RPMI7951 (cell line): ENCODE measurements at regions not wholly inside any gene's neighbourhood (a gene's known extent, or its start where the extent isn't known, plus 50 kb on each side); places are given as distances from the start of the nearest gene placed in this dataset.
"Not testable (repeated sequence)": the region's sequence is repeated elsewhere in the genome, so short reads cannot be mapped to it uniquely, and the experiment has no call there.

Experiments used
- DNase-seq: peaks from one replicate; pipeline ENCODE4 v3.0.0-alpha.2; 2012; ENCODE audit warnings: low read depth

DNA sequence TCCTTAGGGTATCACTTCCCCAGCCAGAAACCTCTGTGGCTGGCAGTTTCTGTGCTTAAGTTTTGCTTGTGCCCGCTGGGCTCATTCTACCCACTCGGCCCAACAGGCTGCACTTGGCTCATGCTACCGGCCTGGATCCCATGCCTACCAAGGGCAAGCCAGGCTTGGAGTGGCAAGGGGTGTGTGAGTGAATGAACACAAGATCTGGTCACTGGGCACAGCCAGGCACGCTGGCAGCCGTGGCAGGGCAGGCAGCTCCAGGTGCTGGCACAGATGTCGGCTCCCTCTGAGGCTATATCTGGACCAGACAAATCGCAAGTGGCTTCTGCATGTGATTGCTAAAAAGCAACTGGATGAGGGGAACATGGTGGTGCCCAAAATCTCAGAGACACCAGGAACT is 740.5 kb upstream of the B3GALT2 start:
- no peak for DNase-seq

DNA sequence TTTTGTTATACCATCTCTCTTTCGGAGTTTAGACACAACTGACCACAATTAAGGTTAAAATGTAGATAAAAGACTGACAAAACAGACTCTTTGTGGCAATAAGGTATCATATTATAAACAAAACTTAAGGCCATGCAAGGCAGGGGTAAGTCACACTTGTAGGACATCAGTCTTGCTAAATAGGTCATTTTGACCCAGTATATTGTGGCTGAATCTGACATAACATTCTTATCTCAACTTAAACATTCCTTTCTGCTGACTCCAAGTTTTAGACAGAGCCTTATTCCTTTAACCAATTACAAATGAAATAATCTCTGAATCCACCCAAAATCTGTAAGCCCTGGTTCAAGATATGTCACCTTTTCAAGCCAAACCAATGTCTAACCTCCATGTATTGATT is 733.4 kb upstream of the B3GALT2 start:
- no peak for DNase-seq

DNA sequence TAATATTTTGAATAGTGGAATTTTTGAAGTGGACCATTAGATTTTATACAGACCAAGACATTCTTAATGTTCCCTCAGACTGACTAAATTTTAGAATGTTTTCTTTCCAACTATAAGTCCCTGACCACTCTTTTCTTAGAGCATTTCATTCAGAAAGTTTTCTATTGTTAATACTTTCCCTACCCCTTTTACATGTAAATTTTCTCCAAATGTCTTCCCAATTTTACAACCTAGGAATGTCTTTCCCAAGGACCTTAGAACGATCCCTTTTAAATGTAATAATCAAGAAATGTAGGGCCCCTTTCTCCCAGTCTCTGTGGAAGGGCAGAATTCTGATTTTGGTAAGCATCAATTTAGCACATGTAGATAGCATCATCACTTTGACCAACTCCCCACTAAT is 730.0 kb upstream of the B3GALT2 start:
- no peak for DNase-seq

DNA sequence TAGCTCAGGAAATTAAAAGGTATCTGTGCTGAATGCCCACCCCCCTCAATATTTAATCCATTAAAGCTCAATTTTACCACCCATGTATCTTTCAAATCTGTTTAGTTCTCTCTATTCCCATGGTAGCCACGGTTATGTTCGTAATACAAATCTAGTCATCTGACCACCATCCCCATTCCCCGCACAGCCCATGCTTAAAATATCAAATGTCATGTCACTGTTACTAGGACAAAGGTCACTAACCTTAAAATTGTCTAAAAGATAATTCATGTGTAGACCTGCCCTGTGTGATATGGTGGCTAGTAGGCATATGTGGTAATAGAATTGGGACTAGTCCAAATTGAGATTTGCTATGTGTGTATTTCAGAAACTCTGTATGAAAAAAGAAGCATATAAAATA is 728.5 kb upstream of the B3GALT2 start:
- DNase-seq: no peak

DNA sequence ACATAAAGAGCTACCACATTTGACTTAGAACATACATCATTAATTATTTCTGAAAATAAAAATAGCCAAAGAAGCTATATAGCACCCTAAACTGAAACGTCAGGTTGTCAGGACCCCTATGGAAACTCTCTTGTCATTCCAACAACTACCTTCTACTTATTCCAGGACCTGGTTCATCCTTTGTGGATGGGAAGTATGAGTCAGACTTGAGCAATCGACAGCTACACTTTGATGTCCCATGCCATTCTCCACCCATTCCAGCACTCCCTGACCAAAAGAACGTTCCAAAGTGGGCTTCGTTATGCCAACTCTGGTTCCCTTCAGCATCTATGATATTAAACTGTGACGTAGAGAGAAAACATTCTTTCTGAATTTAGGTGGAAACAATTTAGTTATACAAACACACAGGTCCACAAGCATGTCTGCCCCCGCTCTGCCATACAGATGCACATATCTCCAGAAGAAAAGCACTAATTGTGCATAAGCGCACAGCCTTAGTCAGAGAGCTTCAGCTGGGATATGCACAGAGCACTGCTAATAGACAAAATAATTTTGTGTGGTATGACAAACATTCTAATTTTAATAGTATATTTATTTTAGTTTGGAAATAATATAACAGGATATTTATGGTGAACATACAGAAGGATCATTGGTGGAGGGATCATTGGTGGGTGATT is 723.1 kb upstream of the B3GALT2 start:
- no peak for DNase-seq

DNA sequence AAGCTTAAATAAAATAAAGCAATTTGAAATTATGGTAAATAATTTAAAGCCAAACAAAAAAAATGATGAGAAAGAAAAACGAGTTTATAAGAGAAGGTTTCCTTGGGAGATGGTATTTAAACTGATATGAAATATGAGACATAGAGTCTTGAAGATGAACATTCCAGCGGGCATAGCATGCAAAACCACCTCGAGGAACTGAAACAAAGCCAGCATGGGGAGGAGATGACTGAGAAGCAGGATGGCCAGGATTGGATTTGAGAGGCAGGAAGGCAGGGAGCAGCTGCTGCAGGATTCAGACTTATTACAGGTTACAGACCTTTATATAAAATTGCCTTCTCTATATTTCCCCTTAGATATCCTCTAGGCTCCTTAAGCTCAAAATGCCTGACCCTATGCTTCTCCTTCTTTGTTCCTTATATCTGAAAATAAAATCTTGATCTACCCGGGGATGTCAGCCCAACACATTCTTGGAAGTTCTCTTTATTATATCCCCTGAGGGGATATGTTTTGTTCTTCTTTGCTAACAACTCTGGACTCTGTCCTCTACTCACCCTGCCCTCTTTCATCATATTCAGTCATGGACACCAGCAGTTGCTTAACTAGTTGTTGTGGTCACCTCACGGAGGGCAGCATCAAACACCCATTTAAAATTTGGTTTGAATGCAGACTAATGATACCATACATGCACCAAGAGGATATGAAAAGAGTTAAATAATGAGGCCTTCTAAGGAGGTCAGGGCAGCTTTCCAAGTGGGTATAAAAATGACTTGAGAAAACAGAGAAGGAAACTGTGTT is 719.1 kb upstream of the B3GALT2 start:
- peak; percentile 28 for DNase-seq

DNA sequence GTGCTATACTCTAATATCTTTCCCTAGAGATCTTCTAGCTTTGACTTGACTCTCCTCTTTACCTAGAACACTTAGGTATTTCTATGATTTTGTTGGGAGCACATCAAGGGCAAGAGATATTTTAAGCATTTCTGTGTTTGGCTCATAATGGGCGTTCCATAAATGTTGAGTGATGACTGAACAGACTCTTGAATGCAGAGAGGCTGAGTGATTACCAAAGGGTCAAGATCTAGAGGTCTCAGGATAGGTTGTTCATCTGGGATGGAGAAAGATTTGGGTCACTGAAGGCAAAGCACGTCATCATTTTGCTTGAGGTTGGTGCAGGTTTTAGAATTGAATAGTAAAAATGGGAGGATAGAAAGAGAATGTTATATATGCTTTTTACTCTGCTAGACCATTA is 705.4 kb upstream of the B3GALT2 start:
- DNase-seq: no peak

DNA sequence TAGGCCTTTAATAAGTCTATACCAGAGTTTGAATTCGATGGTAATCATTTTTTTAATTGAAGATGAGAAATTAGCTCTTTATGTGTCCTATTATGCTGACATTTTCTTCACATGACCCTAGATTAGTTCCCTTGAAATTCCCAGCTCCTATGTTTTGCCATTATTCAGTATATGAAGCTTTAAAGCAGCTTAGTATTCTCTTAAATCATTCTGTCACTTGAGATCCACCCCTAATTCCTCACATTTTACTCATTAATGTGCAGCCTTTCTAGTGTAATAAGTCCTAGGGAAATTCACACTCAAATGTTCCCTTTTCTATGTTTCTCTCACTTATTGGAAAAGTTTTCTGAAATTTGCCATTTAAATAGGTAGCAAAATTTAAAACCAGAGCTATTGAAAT is 704.5 kb upstream of the B3GALT2 start:
- no peak for DNase-seq

DNA sequence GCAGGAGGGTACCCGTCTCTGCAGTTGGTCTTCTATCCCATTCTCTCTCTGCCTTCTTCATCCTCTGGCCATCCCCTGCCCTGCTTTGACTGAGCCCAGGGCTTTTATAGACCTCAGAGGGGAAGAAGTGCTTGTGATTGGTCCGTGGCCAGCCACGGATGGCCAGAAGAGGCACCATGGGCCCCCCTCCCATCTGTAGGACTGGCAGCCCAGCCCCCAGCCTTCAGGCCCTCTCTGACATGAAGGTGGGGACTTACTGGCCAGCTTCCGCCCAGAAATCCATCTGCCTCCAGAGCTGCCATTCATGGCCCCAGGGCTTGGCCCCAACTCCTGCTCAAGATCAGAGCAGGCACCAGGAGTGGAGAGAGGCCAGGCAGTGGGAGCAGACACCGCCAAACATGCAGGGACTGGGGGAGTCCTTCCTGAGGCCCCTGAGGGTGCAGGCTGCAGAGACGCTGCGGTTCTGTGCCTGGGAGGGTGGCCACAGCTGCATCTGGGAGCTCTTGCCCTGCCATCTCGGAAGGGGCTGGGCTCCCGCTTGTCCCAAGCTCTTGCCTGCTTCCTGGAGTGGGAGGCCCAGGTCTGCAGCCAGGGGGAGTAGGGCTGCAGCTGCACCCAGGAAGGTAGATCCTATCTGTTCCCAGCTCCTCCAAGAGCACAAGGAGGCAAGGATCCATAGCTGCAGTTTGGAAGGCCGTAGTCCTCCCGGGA is 698.6 kb upstream of the B3GALT2 start:
- no peak for DNase-seq

DNA sequence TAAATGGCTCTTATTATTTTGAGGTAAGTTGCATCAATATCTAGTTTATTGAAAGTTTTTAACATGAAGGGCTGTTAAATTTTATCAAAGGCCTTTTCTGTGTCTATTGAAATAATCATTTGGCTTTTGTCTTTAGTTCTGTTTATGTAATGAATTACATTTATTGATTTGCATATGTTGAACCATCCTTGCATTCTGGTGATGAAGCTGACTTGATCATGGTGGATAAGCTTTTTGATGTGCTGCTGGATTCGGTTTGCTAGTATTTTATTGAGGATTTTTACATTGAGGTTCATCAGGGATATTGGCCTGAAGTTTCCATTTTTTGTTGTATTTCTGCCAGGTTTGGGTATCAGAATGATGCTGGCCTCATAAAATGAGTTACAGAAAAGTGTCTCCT is 691.5 kb upstream of the B3GALT2 start:
- DNase-seq: not testable (repeated sequence)

DNA sequence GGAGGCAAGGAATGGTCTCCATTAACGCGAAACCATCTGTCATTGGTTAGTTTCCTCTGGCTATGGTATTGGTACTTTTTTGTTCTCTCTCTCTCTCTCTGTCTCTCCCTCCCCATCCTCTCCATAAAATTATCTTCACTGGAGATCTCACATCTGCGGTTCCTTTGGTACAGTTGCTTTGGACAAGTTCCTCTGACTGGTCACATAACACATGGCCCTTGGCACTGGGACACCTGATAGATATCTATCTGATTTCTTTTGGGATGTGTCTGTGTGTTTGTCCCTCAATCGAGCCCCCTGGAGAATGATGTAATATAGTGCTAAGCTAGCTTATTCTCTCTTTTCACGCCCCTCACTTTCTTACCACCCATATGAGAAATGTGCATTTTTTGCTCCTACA is 682.0 kb upstream of the B3GALT2 start:
- DNase-seq: no peak

DNA sequence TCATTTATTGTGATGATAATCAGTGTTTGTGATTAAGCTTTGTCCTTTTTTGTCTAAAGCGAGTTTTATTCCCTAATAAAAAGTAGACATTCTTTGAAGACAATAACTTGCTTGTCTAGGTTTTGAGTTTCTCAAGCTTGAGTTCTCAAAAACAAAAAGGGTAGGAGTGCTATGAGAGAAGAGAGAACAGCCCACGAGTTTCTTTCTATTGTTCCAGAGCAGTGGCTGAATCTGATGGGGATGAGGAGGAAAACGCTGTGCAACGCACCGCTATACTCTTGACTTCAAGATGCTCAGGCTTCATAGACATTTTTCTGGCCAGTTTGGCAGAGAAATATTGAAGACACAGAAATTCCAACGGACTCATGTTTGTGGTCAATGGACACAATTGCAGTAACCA is 669.8 kb upstream of the B3GALT2 start:
- no peak for DNase-seq

DNA sequence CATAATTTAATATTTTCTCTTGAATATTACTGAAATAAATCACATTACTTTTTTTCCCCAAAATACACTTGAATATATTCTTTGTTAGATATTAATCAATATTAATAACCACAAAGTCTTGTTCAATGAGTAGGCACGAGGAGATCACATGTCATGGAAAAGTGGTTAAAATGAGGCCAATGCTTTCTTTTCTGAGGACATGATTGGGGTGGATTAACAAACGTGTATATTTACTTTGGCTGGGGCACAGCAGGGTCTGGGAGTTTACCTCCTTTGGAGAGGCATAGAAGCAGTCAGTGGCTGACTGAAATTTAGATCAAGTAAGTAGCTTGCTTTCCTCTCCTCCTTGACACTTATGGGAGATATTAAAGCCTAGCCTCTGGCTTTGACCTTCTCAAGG is 664.3 kb upstream of the B3GALT2 start:
- no peak for DNase-seq

DNA sequence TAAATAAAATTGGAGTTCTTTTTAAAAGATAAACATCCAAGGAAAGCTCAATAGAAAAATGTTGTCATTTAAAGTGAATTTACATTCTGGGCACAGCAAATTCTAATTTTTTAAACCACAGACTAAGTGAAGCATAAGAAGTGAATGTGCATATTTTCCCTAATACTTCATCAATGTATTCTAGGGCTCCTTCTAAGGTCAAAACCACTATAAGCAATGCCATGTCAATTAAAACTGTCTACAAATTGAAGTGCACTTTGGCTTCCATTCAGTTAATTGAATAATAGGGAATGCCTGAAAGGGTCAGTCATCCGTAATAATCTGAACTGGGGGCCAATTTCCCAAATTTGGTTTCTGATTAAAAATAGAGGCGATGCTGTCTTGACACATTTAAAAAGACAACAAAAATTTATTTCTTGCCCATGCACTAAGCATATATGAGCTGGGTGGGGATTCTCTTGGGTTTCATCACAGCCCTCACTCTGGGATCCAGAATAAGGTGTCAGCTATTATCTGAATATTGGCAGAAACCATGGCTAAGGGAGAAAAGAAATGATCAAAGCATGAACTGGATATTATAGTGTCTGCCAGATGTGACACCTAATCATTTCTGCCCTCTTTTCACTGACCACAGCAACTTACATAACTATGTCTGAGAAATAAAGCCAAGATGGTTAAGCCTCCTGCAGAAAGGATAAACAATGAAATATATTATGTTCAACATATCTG is 660.6 kb upstream of the B3GALT2 start:
- no peak for DNase-seq

DNA sequence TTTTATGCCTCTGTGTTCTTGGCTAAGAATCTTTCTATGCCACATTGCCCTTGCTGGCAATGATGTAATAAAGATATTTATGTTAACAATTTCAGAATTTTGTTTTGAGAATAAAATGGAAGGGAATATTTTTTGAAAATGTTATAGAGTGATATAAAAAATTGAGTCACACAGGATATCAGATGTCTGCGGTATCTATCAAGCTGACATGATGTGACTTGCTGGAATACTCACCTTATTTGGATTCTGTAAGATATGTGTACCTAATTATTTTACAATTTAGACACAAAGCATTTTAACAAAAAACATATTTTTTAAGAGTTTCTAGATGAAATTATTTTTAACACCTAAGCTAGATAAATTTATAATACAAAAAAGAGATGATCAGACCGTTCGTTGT is 660.0 kb upstream of the B3GALT2 start:
- no peak for DNase-seq

DNA sequence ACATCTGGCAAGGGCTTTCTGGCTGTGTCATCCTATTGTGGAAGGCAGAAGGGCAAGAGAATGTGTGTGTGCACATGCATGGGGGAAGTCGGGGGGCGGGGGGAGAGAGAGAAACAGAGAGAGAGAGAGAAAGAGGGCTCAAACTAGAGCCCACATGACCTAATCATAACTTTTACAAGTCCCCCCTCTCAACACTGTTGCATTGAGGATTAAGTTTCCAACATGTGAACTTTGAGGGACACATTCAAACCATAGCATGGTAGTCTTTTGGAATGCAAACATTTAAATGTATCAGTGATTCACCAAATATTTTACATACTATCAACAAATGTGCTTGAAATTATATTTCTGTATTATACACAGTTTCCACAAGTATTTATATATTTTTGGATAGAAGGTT is 655.4 kb upstream of the B3GALT2 start:
- DNase-seq: no peak

DNA sequence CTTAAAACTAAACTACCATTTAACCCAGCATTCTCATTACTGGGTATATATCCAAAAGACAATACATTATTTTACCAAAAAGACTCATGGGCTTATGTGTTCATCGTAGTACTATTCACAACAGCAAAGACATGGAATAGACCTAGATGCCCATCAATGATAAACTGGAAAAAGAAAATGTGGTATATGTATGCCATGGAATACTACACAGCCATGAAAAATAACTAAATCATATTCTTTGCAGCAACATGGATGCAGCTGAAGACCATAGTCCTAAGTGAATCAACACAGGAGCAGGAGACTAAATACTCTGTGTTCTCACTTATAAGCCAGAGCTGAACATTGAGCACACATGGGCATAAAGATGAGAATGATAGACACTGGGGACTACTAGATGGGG is 645.1 kb upstream of the B3GALT2 start:
- DNase-seq: no peak

DNA sequence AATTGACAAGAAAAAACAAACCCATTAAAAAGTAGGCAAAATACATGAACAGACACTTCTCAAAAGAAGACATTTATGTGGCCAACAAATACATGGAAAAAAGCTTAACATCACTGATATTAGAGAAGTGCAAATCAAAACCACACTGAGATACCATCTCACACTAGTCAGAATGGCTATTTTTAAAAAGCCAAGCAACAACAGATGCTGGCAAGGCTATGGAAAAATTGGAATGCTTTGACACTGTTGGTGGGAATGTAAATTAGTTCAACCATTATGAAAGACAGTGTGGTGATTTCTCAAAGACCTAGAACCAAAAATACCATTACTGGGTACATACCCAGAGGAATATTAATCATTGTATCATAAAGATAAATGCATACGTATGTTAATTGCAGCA is 641.1 kb upstream of the B3GALT2 start:
- DNase-seq: no peak

DNA sequence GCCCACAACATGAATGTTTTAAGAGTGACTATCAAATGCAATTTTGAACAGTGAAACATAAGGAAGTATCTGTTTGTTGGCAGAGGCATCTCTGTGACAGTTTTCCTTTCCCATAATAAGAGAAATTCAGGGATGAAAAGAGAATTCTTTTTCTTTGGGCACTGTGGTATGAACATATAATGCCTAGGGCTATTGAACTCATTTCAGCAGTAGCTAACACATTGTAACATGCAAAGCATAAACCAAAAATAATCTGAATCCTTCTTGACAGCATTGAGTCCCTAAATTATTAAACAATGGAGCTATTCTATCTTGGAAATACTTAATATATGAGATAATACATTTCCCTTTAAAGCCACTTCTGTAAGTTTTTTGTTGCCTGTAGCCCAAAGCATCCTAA is 633.0 kb upstream of the B3GALT2 start:
- DNase-seq: peak; percentile 30

DNA sequence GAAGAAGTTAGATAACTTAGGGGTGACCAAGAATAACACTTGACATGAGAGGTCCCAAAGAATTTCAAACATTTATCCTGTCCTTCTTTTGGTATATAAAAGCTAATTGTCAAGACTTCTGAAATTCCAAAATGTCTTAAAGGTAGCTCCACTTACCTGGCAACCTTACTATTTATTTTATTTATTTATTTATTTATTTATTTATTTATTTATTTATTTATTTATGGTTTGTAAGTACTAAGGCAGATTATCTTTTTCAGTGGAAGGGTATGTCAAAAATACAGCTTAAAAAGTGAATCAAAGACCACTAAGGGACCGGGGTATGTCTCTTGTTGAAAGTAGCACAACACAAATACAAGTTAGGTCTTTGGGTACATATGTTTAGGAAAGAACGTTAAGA is 620.8 kb upstream of the B3GALT2 start:
- no peak for DNase-seq

DNA sequence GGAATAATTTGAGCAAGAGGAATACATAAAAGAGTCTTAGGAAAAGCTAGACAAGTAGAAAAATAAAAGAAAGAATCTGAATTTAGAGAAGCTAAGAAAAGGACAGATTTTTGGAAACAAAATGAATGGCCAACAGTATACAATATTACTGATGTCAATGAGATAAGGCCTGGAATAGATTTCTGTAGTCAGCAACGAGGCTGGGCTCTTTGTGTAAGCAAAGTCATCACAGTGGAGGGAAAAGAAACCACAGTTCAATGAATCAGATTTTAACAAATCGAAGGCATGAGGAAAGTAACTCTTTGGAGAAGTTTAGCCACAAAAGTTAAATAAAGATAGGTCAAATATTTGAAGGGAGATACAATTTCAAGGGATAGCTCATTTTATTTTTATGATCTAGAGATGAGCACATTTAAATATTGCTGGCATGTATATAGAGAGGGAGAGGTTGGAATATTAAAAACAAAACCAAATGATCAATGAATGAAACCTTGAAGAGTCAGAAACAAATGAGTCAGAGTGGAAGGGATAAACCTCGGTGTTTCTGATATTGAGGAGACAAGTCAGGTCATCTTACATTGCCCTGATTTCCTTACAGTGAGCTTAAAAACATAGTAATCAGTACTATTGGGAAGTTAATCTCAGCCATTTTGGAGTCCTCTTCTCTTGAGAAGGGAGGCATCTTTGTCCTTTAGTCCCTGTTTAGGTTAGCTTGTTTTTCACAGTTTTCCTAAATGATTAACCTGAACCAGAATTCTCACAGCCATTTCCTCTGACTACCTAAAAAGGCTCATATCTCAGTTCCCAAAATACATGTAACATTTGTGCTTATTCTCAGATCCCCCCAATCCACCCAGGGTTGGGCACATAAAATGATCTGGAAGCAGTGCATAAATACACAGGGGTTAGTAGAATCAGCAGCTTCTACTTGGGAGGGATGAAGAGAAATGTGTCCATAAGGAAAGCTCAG is 620.0 kb upstream of the B3GALT2 start:
- no peak for DNase-seq
